GM12878 (cell line): ENCODE measurements at regions not wholly inside any gene's neighbourhood (a gene's known extent, or its start where the extent isn't known, plus 50 kb on each side); places are given as distances from the start of the nearest gene placed in this dataset.
A peak's percentile ranks its signal among the peaks of the same experiment; 100 is the strongest.

ENCODE experiments used
- ATAC-seq: fragments of 200-7000 bp; cut with Tn5 transposase; 3 replicates; pipeline ENCODE4 v1.9.1; 2020; ENCODE audit warnings: mild to moderate bottlenecking, moderate library complexity
- BruUV-seq: library from RNA; stranded (reverse); fragments of 400-500 nt; replicated peaks from 2 replicates; lab custom pipeline; 2021; lab: Mats Ljungman, UMichigan
- CTCF ChIA-PET: fragments of 300-600 bp; sonication (Branson Sonifier 250); formaldehyde crosslinking; extraction: SDS; loops from one replicate; lab custom pipeline; 2021; ENCODE audit warnings: inconsistent platforms; lab: Yijun Ruan, JAX
- POLR2A ChIA-PET: fragments of 350-600 bp; formaldehyde crosslinking; extraction: SDS; loops from one replicate; lab custom pipeline; 2021; ENCODE audit warnings: inconsistent platforms; lab: Charles Lee
- RAD21 ChIA-PET: fragments of 300-600 bp; sonication (Branson Sonifier 250); formaldehyde crosslinking; loops from one replicate; lab custom pipeline; 2023; ENCODE audit warnings: antibody characterized with exemption; ENCODE audit not compliant: unreplicated experiment; lab: Charles Lee
- SMC1A ChIA-PET: fragments of 300-600 bp; sonication (Branson Sonifier 250); formaldehyde crosslinking; loops from one replicate; lab custom pipeline; 2023; ENCODE audit not compliant: unreplicated experiment, uncharacterized antibody; lab: Charles Lee
- DNase-seq: peaks from one replicate; pipeline ENCODE4 v3.0.0-alpha.2; 2011; ENCODE audit warnings: low read depth, low spot score
- FAIRE-seq: peaks from 3 replicates; lab custom pipeline; 2011; peaks lifted over from hg19 to GRCh38; lab: Jason Lieb, UNC
- H2AFZ ChIP-seq: 2 replicates; pipeline ENCODE4 v1.6.0; 2011; ENCODE audit warnings: low read depth, low read length, control low read depth; ENCODE audit not compliant: control insufficient read depth
- H3K27ac ChIP-seq: 2 replicates; pipeline ENCODE4 v1.5.1; 2011; ENCODE audit warnings: control low read depth; ENCODE audit not compliant: control insufficient read depth, insufficient read depth
- H3K27me3 ChIP-seq, 2 experiments: replicated peaks in 1 of 2; 2 replicates each; pipeline versions ENCODE4 v1.6.0 to v1.6.1; 2011; ENCODE audit warnings: low read length in 1 of 2; ENCODE audit not compliant: control insufficient read depth in 2 of 2, insufficient read depth in 2 of 2
- H3K36me3 ChIP-seq, 2 experiments: 2 replicates each; pipeline ENCODE4 v1.5.1; 2011; ENCODE audit warnings: low read length in 1 of 2; ENCODE audit not compliant: control insufficient read depth in 2 of 2, insufficient read depth in 2 of 2
- H3K4me1 ChIP-seq: 2 replicates; pipeline ENCODE4 v1.6.1; 2011; ENCODE audit warnings: mild to moderate bottlenecking, low read length, moderate library complexity, mixed read lengths; ENCODE audit not compliant: control insufficient read depth, insufficient read depth
- H3K4me2 ChIP-seq: 2 replicates; pipeline ENCODE4 v1.6.0; 2011; ENCODE audit warnings: control low read depth; ENCODE audit not compliant: control insufficient read depth, insufficient read depth
- H3K4me3 ChIP-seq: fragments of 200-600 bp; sonication (generic); 2 replicates; pipeline ENCODE4 v1.5.1; 2016
- H3K79me2 ChIP-seq: 2 replicates; pipeline ENCODE4 v1.6.0; 2011; ENCODE audit warnings: low read length; ENCODE audit not compliant: control insufficient read depth, insufficient read depth
- H3K9ac ChIP-seq: 2 replicates; pipeline ENCODE4 v1.8.0; 2011; ENCODE audit warnings: low read length, control low read depth, mixed read lengths; ENCODE audit not compliant: control insufficient read depth, insufficient read depth
- H3K9me3 ChIP-seq: replicated peaks from 3 replicates; pipeline ENCODE4 v1.5.1; 2011; ENCODE audit warnings: mild to moderate bottlenecking, low read length; ENCODE audit not compliant: control insufficient read depth, insufficient read depth
- H4K20me1 ChIP-seq: 2 replicates; pipeline ENCODE4 v1.6.0; 2011; ENCODE audit not compliant: control insufficient read depth, insufficient read depth
- CHD1 ChIP-seq: IDR thresholded peaks from 2 replicates; pipeline ENCODE4 v1.6.1; 2012; ENCODE audit warnings: low read depth, low read length, improper control_type of control experiment
- IKZF2 ChIP-seq, 2 experiments: fragments of 450-650 bp; IDR thresholded peaks; 2 replicates each; pipeline ENCODE4 v1.6.1; 2017; ENCODE audit warnings: mild to moderate bottlenecking in 2 of 2, moderate library complexity in 2 of 2
- MAX ChIP-seq: IDR thresholded peaks from 2 replicates; pipeline ENCODE4 v1.6.1; 2012; ENCODE audit warnings: low read depth, low read length, improper control_type of control experiment
- NFIC ChIP-seq: IDR thresholded peaks from 2 replicates; pipeline ENCODE4 v1.6.1; 2012; ENCODE audit warnings: low read depth, mild to moderate bottlenecking, inconsistent platforms, low read length, moderate library complexity
- RAD21 ChIP-seq: IDR thresholded peaks from 2 replicates; pipeline ENCODE4 v1.6.1; 2011; ENCODE audit warnings: mild to moderate bottlenecking, low read depth, low read length, moderate library complexity; ENCODE audit not compliant: insufficient read depth
- SPI1 ChIP-seq: IDR thresholded peaks from 2 replicates; pipeline ENCODE4 v1.6.1; 2011; ENCODE audit warnings: low read depth, mild to moderate bottlenecking, low read length, moderate library complexity, borderline replicate concordance; ENCODE audit not compliant: insufficient read depth
- TCF7 ChIP-seq: IDR thresholded peaks from 2 replicates; pipeline ENCODE4 v1.6.1; 2014; ENCODE audit warnings: antibody characterized with exemption, borderline replicate concordance
- ZNF217 ChIP-seq: fragments of 450-650 bp; IDR thresholded peaks from 2 replicates; pipeline ENCODE4 v1.6.1; 2017; ENCODE audit warnings: antibody characterized with exemption, mild to moderate bottlenecking
- WGBS: methylation state at CpG from one replicate; pipeline ENCODE4 v1.1.6; 2016; ENCODE audit warnings: low lambda C conversion rate; ENCODE audit not compliant: insufficient replicate concordance, insufficient coverage; ENCODE audit errors: missing lambda C conversion rate; 5-methylcytosine and 5-hydroxymethylcytosine counted together
- in situ Hi-C: fragments of 300-500 bp; cut with MboI; formaldehyde crosslinking; loops from 9 replicates; pipeline ENCODE4 v1.14.3; 2018; ENCODE audit warnings: mixed read lengths
- intact Hi-C: fragments of 100-400 bp; cut with micrococcal nuclease; formaldehyde crosslinking; loops from one replicate; pipeline ENCODE4 v1.14.2; 2022; ENCODE audit not compliant: unreplicated experiment
- TF ChIP-seq, protein P1 (sequence below): fragments of 450-650 bp; IDR thresholded peaks from 2 replicates; pipeline ENCODE4 v1.6.1; 2017; ENCODE audit warnings: mild to moderate bottlenecking, moderate library complexity

- H3K9ac ChIP-seq = no peak overlapping the region
- ATAC-seq = peak; percentile 45
- H3K9me3 ChIP-seq = no peaks in the 10 kb centered on the region; the same call in 2 of the 3 replicates
- H3K4me1 ChIP-seq = peaks cover 13% of the 10 kb centered on the region; the same call in 1 of the 2 replicates
- RAD21 ChIA-PET = interaction anchor here (1.3 to 2.9 kb wide), 5 partner anchors 14 to 109 kb away, joined by 6 to 31 read pairs (median 14); partner anchors contain the start of gene EGR2
- TF ChIP-seq CHD1 = no peak
- TF ChIP-seq RAD21 = peak; percentile 37; the same call in 1 of the 2 replicates
- H3K4me3 ChIP-seq = no peak overlapping the region
- H3K4me2 ChIP-seq = no peak overlapping the region
- DNase-seq = no peak
- CTCF ChIA-PET = interaction anchor here (2.3 kb wide), 1 partner anchor 12 kb away, joined by 14 read pairs; no protein-coding TSS in a partner anchor
- no peak overlapping the region for H3K27ac ChIP-seq
- no peak overlapping the region for H2AFZ ChIP-seq
- peak; percentile 71 for FAIRE-seq
- H3K79me2 ChIP-seq = no peaks in the 10 kb centered on the region
- H3K27me3 ChIP-seq = no peaks in the 10 kb centered on the region
- POLR2A ChIA-PET = interaction anchor here (1.2 to 1.5 kb wide), 3 partner anchors 11 to 63 kb away, joined by 4 to 7 read pairs (median 6); partner anchors contain the start of gene ADO
- H4K20me1 ChIP-seq = no peaks in the 10 kb centered on the region
- SMC1A ChIA-PET = interaction anchor here (0.9 to 4.4 kb wide), 12 partner anchors 8 to 138 kb away, joined by 3 to 72 read pairs (median 7); no protein-coding TSS in a partner anchor
- in situ Hi-C loops = no loop called here
- H3K36me3 ChIP-seq = no peaks in the 10 kb centered on the region
- no TSS peak for BruUV-seq
- intact Hi-C loops = no loop called here
Measured at GRCh38 chr10:62748386-62748785, 56.1 kb upstream of the ADO start.

GRCh38 chr10:62749093-62749683 lies 55.3 kb upstream of the ADO start:
- ChIA-PET POLR2A (interaction anchor here (0.6 to 1.5 kb wide), 10 partner anchors 10 to 219 kb away, joined by 3 to 7 read pairs (median 4); partner anchors contain the start of gene ADO), RAD21 (interaction anchor here (0.9 to 2.9 kb wide), 13 partner anchors 9 to 411 kb away, joined by 3 to 31 read pairs (median 6); partner anchors contain the start of gene EGR2), SMC1A (interaction anchor here (0.6 to 4.4 kb wide), 26 partner anchors 9 to 139 kb away, joined by 3 to 72 read pairs (median 5); partner anchors contain the start of genes ADO and EGR2), CTCF (interaction anchor here (0.7 to 2.3 kb wide), 12 partner anchors 9 to 138 kb away, joined by 3 to 14 read pairs (median 4); no protein-coding TSS in a partner anchor)
- FAIRE-seq = peak; percentile 75
- Histone ChIP-seq H3K4me2 (peak overlapping the region; percentile 46; the same call in 1 of the 2 replicates), H4K20me1 (no peaks in the 10 kb centered on the region), H3K79me2 (no peaks in the 10 kb centered on the region), H3K4me3 (no peak overlapping the region; the same call in 1 of the 2 replicates), H2AFZ (peak overlapping the region; percentile 74), H3K27ac (peak overlapping the region; percentile 25; the same call in 1 of the 2 replicates), H3K4me1 (peaks cover 13% of the 10 kb centered on the region; the same call in 1 of the 2 replicates), H3K36me3 (no peaks in the 10 kb centered on the region), H3K9me3 (no peaks in the 10 kb centered on the region; the same call in 2 of the 3 replicates), H3K27me3 (no peaks in the 10 kb centered on the region), H3K9ac (no peak overlapping the region)
- in situ Hi-C loops = no loop called here
- peak; percentile 74 for ATAC-seq
- 24% methylated on average over 5 of the region's 5 CpGs for WGBS
- intact Hi-C loops = no loop called here
- no TSS peak for BruUV-seq
- DNase-seq = no peak
- TF ChIP-seq TCF7 (no peak), SPI1 (0 out of 2 replicates have a peak, but pooled peaks have one; percentile 31), IKZF2 (IDR thresholded peaks at IDR 0.05) (peak in 1 of 2 experiments; percentile 26; a peak in 1 of 4 replicates), ZNF217 (no peak), NFIC (0 out of 2 replicates have a peak, but pooled peaks have one; percentile 22), MAX (no peak)
- TF ChIP-seq, protein P1, sequence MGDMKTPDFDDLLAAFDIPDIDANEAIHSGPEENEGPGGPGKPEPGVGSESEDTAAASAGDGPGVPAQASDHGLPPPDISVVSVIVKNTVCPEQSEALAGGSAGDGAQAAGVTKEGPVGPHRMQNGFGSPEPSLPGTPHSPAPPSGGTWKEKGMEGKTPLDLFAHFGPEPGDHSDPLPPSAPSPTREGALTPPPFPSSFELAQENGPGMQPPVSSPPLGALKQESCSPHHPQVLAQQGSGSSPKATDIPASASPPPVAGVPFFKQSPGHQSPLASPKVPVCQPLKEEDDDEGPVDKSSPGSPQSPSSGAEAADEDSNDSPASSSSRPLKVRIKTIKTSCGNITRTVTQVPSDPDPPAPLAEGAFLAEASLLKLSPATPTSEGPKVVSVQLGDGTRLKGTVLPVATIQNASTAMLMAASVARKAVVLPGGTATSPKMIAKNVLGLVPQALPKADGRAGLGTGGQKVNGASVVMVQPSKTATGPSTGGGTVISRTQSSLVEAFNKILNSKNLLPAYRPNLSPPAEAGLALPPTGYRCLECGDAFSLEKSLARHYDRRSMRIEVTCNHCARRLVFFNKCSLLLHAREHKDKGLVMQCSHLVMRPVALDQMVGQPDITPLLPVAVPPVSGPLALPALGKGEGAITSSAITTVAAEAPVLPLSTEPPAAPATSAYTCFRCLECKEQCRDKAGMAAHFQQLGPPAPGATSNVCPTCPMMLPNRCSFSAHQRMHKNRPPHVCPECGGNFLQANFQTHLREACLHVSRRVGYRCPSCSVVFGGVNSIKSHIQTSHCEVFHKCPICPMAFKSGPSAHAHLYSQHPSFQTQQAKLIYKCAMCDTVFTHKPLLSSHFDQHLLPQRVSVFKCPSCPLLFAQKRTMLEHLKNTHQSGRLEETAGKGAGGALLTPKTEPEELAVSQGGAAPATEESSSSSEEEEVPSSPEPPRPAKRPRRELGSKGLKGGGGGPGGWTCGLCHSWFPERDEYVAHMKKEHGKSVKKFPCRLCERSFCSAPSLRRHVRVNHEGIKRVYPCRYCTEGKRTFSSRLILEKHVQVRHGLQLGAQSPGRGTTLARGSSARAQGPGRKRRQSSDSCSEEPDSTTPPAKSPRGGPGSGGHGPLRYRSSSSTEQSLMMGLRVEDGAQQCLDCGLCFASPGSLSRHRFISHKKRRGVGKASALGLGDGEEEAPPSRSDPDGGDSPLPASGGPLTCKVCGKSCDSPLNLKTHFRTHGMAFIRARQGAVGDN = 0 out of 2 replicates have a peak, but pooled peaks have one; percentile 35
